B cell (primary cell): ENCODE measurements at regions not wholly inside any gene's neighbourhood (a gene's known extent, or its start where the extent isn't known, plus 50 kb on each side); places are given as distances from the start of the nearest gene placed in this dataset.

Experiments used
- ATAC-seq: fragments of 200-7000 bp; cut with Tn5 transposase; one replicate; pipeline ENCODE4 v1.10.0; 2021; ENCODE audit warnings: low read depth, mild to moderate bottlenecking, moderate number of reproducible peaks, moderate library complexity
- CTCF ChIA-PET: fragments of 350-600 bp; sonication (Branson Sonifier 250); formaldehyde crosslinking; loops from one replicate; lab custom pipeline; 2021; ENCODE audit warnings: antibody characterized with exemption, inconsistent platforms; lab: Charles Lee
- POLR2A ChIA-PET: fragments of 350-600 bp; sonication (Branson Sonifier 250); formaldehyde crosslinking; loops from one replicate; lab custom pipeline; 2021; ENCODE audit warnings: antibody characterized with exemption; lab: Charles Lee
- DNase-seq: peaks from one replicate; pipeline ENCODE4 v3.0.0; 2013
- H2AFZ ChIP-seq: 2 replicates; pipeline ENCODE4 v1.6.1; 2012; ENCODE audit warnings: mild to moderate bottlenecking, low read depth, low read length; ENCODE audit not compliant: insufficient read depth, poor library complexity, severe bottlenecking
- H3K27ac ChIP-seq, 2 donors: 1 replicate in 1 of 2; 2 replicates in 1 of 2; pipeline ENCODE4 v1.5.1; 2012 to 2013; ENCODE audit warnings: low read length in 2 of 2, mild to moderate bottlenecking in 2 of 2, moderate library complexity in 1 of 2
- H3K27me3 ChIP-seq, 4 experiments: fragments of 200-600 bp in 1 of 4; sonication (generic) in 1 of 4; replicated peaks in 1 of 4; 1 replicate in 2 of 4; 2 replicates in 2 of 4; pipeline versions ENCODE4 v1.6.1 to v1.7.0; 2013 to 2016; ENCODE audit warnings: low read length in 3 of 4, mild to moderate bottlenecking in 2 of 4, mixed read lengths in 1 of 4, moderate library complexity in 1 of 4; ENCODE audit not compliant: insufficient read depth in 4 of 4, control insufficient read depth in 3 of 4; ENCODE audit errors: control extremely low read depth in 1 of 4
- H3K36me3 ChIP-seq, 2 experiments: replicated peaks in 1 of 2; 1 replicate in 1 of 2; 2 replicates in 1 of 2; pipeline versions ENCODE4 v1.6.1 to v1.7.1; 2013; ENCODE audit warnings: low read length in 1 of 2; ENCODE audit not compliant: insufficient read depth in 2 of 2, control insufficient read depth in 1 of 2; ENCODE audit errors: control extremely low read depth in 1 of 2, extremely low read depth in 1 of 2
- H3K4me1 ChIP-seq, 2 donors: fragments of 200-600 bp in 1 of 2; sonication (generic) in 1 of 2; 1 replicate in 1 of 2; 2 replicates in 1 of 2; pipeline versions ENCODE4 v1.5.1 to v1.6.1; 2013 to 2017; ENCODE audit warnings: low read length in 2 of 2; ENCODE audit not compliant: control insufficient read depth in 2 of 2, insufficient read depth in 2 of 2
- H3K4me2 ChIP-seq: replicated peaks from 2 replicates; pipeline ENCODE3; 2012; ENCODE audit warnings: mild to moderate bottlenecking, low read depth, low read length; ENCODE audit not compliant: poor library complexity, severe bottlenecking
- H3K4me3 ChIP-seq, 5 experiments: fragments of 200-600 bp in 1 of 5; sonication (generic) in 1 of 5; 1 replicate in 3 of 5; 2 replicates in 2 of 5; pipeline versions ENCODE4 v1.5.1 to v1.7.0; 2011 to 2016; ENCODE audit warnings: low read length in 4 of 5, mild to moderate bottlenecking in 4 of 5, low read depth in 2 of 5, control low read depth in 1 of 5, moderate library complexity in 1 of 5; ENCODE audit not compliant: insufficient read depth in 1 of 5; ENCODE audit errors: control extremely low read depth in 1 of 5, extremely low read depth in 1 of 5
- H3K79me2 ChIP-seq: fragments of 200-600 bp; sonication (generic); one replicate; pipeline ENCODE4 v1.6.0; 2016; ENCODE audit warnings: low read length; ENCODE audit not compliant: control insufficient read depth, insufficient read depth
- H3K9ac ChIP-seq: fragments of 200-600 bp; sonication (generic); 2 replicates; pipeline ENCODE4 v1.6.1; 2017; ENCODE audit warnings: mild to moderate bottlenecking, low read length, moderate library complexity
- H3K9me3 ChIP-seq, 3 donors: one replicate each; pipeline versions ENCODE4 v1.6.1 to v1.7.1; 2013; ENCODE audit warnings: low read length in 2 of 3; ENCODE audit not compliant: control insufficient read depth in 2 of 3, insufficient read depth in 1 of 3; ENCODE audit errors: control extremely low read depth in 1 of 3
- H4K20me1 ChIP-seq: 2 replicates; pipeline ENCODE4 v1.6.0; 2012; ENCODE audit warnings: mild to moderate bottlenecking, low read length; ENCODE audit not compliant: insufficient read depth, control insufficient read depth, poor library complexity, severe bottlenecking
- H3K27ac Mint-ChIP-seq: one replicate; pipeline ENCODE4 v1.8.0; 2021; ENCODE audit warnings: mixed read lengths
- H3K27me3 Mint-ChIP-seq: one replicate; pipeline ENCODE4 v1.8.0; 2021; ENCODE audit warnings: mixed read lengths
- H3K4me1 Mint-ChIP-seq: one replicate; pipeline ENCODE4 v1.8.0; 2021; ENCODE audit warnings: mixed read lengths
- H3K4me3 Mint-ChIP-seq: one replicate; pipeline ENCODE4 v1.8.0; 2021; ENCODE audit warnings: mixed read lengths
- H3K9me3 Mint-ChIP-seq: one replicate; pipeline ENCODE4 v1.8.0; 2022; ENCODE audit warnings: mixed read lengths; ENCODE audit not compliant: insufficient read depth
- CTCF ChIP-seq: fragments of 200-600 bp; IDR thresholded peaks from one replicate; pipeline ENCODE4 v1.8.0; 2022; ENCODE audit warnings: antibody characterized with exemption, mild to moderate bottlenecking
- EZH2 ChIP-seq: IDR thresholded peaks from 2 replicates; pipeline ENCODE4 v1.6.1; 2012; ENCODE audit warnings: borderline replicate concordance, low read depth, mild to moderate bottlenecking, moderate library complexity, low read length; ENCODE audit not compliant: insufficient read depth, poor library complexity, severe bottlenecking
- WGBS: methylation state at CpG from one replicate; pipeline ENCODE4 v1.1.5; 2013; ENCODE audit warnings: missing lambda C conversion rate; ENCODE audit not compliant: insufficient coverage; 5-methylcytosine and 5-hydroxymethylcytosine counted together
- intact Hi-C: fragments of 100-400 bp; cut with micrococcal nuclease; formaldehyde crosslinking; loops from one replicate; pipeline ENCODE4 v1.10.0; 2022

GRCh38 chr3:72340476-72341379, 507.5 kb downstream of the SHQ1 start:
- no peak for TF ChIP-seq EZH2
- TF ChIP-seq CTCF, result no peak
- no peaks in the 10 kb centered on the region for H3K9me3 Mint-ChIP-seq
- Histone ChIP-seq H3K4me1 (peaks cover 9 to 11% of the 10 kb centered on the region in 2 donors), H3K27me3 (peaks cover 0 to 2% (median 0%) of the 10 kb centered on the region in 4 experiments), H3K9me3 (peaks cover 0 to 6% (median 0%) of the 10 kb centered on the region in 3 donors), H4K20me1 (no peaks in the 10 kb centered on the region), H3K36me3 (no peaks in the 10 kb centered on the region), H3K79me2 (no peaks in the 10 kb centered on the region), H3K9ac (no peak overlapping the region), H3K27ac (no peak overlapping the region), H3K4me3 (no peak overlapping the region), H3K4me2 (no peak overlapping the region), H2AFZ (no peak overlapping the region)
- H3K27me3 Mint-ChIP-seq, result peaks cover 6% of the 10 kb centered on the region
- ChIA-PET POLR2A (no interaction called here), CTCF (interaction anchor here (1.1 kb wide), 1 partner anchor 482 kb away, joined by 3 read pairs; no protein-coding TSS in a partner anchor)
- ATAC-seq, result no peak
- DNase-seq, result no peak
- H3K4me3 Mint-ChIP-seq, result no peak overlapping the region
- 79% methylated on average over 9 of the region's 12 CpGs for WGBS
- intact Hi-C loops, result no loop called here
- peaks cover 13% of the 10 kb centered on the region for H3K4me1 Mint-ChIP-seq
- no peak overlapping the region for H3K27ac Mint-ChIP-seq

GRCh38 chr3:72340056-72340455, 508.2 kb downstream of the SHQ1 start:
- WGBS, result 86% methylated on average over 7 of the region's 9 CpGs
- peaks cover 5 to 7% of the 10 kb centered on the region in 2 donors for H3K4me1 ChIP-seq
- no peak overlapping the region for H3K4me2 ChIP-seq
- ChIA-PET POLR2A (no interaction called here), CTCF (no interaction called here)
- peaks cover 0 to 6% (median 0%) of the 10 kb centered on the region in 3 donors for H3K9me3 ChIP-seq
- H3K4me3 ChIP-seq, result no peak overlapping the region
- intact Hi-C loops, result no loop called here
- Mint-ChIP-seq H3K27ac (no peak overlapping the region), H3K9me3 (no peaks in the 10 kb centered on the region), H3K4me3 (no peak overlapping the region), H3K27me3 (peaks cover 6% of the 10 kb centered on the region), H3K4me1 (peaks cover 8% of the 10 kb centered on the region)
- no peak overlapping the region for H2AFZ ChIP-seq
- no peak for DNase-seq
- no peak for ATAC-seq
- TF ChIP-seq CTCF, result no peak
- TF ChIP-seq EZH2, result no peak
- no peak overlapping the region for H3K27ac ChIP-seq
- H3K9ac ChIP-seq, result no peak overlapping the region
- no peaks in the 10 kb centered on the region for H4K20me1 ChIP-seq
- no peaks in the 10 kb centered on the region for H3K36me3 ChIP-seq
- peaks cover 0 to 2% (median under 1%) of the 10 kb centered on the region in 4 experiments for H3K27me3 ChIP-seq
- H3K79me2 ChIP-seq, result no peaks in the 10 kb centered on the region
